Inflammatory macrophage (primary cell): ENCODE measurements at regions not wholly inside any gene's neighbourhood (a gene's known extent, or its start where the extent isn't known, plus 50 kb on each side); places are given as distances from the start of the nearest gene placed in this dataset.
"Not testable (repeated sequence)": the region's sequence is repeated elsewhere in the genome, so short reads cannot be mapped to it uniquely, and the experiment has no call there.

Source experiments
- DNase-seq, 2 donors: peaks; one replicate each; pipeline ENCODE4 v3.0.0-alpha.2; 2020 to 2022

DNA sequence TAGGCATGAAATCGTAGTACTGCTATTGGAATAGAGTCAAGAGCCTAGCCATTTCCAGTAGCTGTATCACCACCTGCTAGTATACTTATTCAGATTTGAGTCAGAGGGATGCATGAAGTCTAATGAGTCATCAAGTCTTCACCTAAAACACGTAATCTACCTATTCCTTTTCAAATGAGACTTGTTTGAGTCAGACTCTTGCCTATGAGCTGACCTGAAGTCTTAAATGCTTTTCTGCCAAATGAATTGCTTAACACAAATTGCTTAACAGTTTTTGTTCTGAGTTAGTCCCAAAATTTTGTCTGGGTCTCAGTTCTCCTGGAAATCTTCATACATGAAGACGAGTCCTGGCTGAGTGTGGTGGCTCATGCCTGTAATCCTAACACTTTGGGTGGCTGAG lies 165.2 kb downstream of the GNAT3 start:
- no peak for DNase-seq

DNA sequence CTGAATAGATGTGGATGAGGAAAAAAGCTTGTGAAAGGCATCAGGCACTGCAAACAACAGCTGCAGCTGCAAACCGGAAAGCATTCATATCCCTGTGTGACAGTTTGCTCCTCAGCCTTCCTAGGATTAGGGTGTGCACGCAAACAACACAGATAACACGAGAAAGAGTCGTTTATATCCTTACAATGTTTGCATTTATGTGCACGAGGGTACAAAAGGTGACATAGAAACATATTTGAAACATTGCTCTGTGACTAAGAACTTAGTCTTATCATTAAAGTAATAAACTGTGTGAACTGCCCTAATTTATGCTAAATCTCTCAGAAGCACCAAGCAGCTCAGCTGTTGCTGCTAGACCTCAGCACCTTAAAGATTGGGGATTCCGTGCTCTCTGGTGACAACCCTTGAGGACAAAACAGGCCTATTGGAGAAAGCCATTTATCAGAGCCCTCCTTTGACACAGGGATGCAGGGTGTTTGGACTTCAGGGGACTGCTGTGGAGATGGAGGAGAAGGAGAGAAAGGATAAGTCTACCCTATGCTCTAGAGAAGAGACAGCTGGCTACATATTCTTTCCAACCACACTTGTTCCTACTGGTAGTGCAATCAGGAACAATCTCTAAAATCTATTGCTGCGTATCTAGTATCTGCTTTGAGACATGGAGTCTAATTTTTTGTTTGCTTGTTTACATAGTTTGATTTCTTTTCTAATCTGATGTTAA lies 176.2 kb downstream of the GNAT3 start:
- DNase-seq = no peak

DNA sequence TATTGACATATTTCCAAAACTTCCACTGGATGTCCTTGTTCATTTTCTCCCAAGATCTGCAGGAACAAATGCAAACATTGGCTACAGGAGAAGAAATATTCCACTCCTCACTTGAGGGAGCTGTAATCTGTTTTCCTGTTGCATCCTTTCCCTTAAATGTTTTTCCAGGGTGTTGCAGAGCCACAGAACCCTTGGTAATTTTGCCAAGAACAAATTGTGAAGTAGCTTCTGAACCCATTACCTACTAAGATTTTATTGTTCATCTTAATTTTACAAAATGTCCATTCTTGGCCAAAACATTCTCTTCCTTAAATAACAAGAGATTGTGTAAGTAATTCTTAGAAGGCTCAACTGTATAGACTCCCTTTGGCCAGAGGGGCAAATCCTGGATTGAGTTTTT lies 177.0 kb downstream of the GNAT3 start:
- no peak for DNase-seq

DNA sequence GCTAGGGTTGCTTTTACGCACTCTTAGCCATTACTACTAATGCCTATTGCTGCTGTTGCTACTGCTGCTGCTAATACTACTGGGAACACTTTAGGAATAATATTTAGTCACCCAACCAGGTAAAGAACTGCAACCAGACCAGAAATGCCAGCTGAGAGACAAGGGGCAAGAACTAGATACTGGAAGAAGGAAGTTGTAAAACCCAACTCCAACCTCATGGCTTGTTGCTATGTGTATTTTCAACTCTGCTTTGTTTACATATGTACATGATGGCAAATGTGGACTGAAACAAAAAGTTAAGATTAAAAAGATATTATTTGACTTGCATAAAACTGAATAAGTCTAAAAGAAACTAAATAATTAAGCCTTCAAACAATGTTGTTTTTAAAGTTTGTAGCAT lies 177.7 kb downstream of the GNAT3 start:
- no peak for DNase-seq

DNA sequence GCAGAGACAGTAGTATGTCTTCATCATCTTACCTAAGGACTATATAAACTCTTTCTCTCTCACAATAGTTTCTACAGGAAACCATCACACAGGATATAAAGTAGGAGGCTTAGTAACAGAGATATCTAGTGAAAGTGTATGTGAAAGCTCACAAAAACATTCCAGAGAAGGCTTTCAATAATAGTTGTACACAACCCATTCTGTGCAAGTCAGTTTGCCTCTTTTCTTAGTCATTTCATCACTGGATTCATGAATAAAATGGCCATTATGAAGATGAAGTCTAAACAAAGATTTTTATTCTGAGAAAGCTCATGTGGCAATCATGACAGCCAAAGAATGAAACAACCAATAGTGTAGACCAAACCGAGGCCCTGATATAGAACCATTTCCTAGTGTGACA lies 178.8 kb downstream of the GNAT3 start:
- no peak for DNase-seq

DNA sequence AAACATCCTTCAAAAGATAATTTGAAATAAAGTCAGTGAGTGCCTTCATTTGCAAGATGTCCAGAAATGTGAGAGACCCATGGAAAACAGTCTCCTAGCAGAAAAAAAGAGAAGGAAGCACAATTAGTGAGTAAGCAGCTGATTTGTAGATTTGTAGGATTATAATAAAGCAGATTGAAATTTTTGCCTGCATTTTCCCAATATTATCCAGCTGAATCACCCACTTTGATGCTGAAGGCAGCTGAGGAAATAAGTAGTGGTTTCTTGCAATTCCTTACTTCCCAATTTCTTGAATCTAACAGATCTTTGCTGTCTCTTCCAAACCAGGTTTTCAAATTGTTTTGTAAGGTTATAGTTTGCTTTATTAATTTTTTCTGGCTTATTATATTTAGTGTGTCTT lies 181.4 kb downstream of the GNAT3 start:
- DNase-seq = no peak

DNA sequence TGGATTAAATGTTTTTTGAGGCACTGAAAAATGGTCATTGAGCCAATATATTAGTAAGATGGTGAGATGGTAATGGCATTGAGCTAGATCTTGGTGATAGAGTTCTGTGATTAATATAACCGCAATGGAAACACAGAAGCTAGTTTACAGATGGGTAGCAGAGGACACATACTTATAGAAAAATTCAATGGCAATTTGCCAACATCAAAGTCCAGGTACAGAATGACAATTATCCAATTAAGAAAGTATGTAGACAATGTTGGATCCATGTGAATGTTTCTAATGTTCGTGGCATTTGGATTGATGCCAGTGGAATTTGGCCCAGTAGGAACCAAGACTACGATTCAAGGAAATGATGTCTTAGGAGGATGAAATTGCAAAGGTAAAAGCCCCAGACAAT lies 187.8 kb downstream of the GNAT3 start:
- DNase-seq = no peak

DNA sequence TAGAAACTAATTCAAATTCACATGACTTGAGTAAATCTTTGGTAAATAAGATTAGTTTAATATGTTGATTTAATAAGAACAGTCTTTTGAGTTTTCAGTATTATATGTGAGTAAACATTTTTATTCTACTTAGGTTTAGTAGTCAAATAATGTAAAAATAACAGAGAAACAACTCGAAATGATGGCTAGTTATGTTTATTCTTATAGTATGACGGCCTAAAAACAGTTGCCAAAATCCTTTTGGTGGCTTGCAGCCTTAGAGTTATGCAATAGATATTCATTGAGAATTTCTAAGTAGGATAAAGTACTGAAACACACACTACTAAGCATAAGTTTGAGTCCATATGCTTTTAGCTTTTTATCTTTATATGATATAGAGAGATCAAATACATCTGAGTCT lies 184.8 kb downstream of the GNAI1 start:
- DNase-seq = no peak

DNA sequence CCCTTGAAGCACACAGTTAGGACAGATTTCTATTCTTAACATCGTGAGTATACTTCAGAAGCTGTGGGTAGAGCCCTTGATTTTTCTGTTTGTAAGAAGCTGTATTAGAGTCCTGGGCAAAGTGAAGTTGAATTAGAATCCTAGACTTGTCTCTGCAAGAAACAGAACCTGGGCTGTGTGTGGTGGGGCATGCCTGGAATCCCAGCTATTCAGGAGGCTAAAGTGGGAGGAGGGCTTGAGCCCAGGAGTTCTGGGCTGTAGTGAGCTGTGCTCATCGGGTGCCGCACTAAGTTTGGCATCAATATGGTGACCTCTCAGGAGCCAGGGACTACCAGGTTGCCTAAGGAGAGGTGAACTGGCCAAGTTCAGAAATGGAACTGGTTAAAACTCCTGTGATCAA lies 183.4 kb downstream of the GNAI1 start:
- no peak for DNase-seq

DNA sequence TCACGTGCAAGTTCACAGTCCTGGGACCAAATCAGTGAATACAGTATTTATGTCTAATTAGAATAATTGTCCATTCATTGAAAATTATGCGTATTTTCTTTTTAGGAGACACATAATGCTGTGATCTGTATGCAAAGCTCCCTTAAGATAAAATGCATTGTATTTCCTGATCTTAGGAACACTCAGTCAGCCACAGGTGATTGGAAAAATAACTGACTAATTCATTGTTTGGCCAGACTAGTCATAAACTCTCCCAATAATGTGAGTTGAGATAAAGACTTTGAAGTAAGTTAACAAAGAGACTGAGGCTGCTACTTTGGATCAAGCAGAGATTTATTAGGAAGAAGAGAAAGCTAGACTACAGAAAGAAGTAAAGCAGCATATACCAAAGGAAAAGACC lies 182.2 kb downstream of the GNAI1 start:
- DNase-seq = no peak

DNA sequence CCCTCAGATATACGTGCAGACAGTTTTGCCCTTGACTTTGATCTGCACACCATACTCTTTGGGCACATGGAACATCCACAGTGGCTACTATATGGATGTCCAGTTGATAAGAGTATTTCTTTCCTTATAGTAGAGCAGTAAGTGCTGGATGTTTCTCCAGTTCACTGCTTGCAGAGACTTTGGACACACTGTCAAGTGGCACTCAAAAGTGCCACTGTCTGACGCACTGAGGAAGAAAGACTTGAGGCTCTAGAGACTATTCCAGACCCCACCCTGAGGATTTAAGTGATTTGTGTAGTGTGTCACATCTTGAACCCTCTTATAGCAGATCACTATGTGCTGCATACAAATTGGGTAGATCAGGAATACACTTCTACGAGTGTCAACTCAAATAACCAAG lies 179.1 kb downstream of the GNAI1 start:
- DNase-seq = no peak

DNA sequence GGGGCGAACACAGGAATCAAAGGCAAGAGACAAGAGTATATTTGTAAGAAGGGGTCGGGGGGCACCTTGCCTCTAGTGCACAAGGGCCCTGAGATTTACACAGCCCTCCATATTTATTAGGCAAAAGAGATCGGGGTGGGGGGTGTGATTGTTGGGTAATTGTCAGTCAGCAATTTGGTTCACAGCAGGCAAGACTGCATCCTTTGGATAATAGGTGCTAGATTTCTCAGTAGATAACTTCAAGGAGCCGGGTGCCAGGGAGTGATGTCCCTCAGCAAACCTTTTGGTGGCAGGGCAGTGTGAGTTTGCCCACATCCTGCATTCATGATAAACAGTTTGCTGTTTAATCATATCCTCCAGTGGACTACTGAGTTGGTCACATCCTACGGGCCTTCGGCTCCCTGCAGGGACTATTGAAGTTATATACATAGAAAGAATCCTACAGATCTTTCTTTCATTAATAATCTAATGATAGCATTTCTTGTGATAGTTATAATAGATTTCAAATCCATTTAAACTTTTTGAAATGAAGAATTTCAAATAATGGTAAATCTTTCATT lies 178.5 kb downstream of the GNAI1 start:
- no peak for DNase-seq

DNA sequence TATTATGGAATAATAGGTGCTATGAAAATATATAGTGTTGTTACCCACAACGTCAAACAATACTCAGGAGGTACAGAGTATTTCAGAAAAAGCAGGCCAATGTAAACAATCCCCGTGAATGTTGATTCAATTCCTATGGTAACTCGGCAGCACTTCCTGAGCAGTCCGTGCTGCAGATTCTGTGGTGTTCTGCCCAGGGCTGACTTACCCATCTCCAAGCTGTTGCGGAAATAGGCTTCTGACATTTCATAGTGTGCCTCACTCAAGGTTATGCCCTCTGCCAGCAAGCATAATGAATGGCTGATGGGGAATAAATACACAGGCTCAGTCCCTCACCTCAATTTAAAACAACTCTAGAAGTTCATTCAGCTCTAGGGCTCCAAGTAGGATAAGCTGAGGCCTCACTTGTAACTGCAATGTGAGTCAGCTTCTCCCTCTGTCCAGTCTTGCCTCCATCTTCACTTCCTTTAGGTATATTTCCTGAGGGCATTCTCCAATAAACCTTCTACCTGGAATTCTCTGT lies 177.6 kb downstream of the GNAI1 start:
- no peak for DNase-seq

DNA sequence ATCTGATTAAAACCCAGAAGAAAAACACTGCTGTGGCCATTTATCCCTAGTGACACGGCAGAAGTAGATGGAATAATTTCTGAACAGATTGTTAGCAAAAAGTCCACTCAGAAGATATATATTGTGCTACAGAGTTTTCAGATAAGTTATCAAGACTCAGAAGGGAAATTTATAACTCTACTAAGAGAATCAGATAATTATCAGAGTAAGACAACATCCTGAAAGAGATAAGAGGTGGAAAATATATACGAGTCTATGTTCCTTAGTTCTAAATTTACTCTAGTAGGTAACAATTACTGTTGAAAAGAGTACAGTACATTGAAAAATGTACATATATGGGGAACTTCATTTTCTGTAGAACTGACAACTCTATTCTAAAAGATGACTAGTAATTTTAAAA lies 176.7 kb downstream of the GNAI1 start:
- no peak for DNase-seq

DNA sequence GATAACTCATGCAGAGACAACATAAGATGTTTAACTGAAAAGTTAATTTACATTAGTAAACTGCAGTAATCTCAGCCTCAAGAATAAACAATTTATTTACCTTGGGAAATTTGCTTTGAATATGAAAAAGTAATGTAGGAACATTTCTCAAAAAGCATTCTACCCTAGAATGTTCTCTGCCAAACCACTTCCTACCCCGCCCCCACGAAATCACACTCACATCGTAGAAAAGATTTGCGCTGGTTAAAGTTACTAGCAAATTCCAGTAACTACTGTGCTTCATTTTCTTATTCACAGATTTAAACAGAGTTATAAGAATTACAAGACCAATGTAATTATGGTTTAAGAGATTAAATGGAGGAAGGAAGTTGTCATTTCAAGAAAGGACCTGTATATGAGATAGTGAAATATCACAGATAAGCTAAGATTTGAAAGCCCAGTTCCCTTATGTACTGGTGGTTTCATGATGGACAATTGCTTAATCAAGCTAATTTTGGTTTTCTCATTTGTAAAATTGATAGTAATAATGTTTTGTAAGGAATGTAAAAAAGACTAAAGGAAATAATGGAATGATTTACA lies 175.4 kb downstream of the GNAI1 start:
- no peak for DNase-seq

DNA sequence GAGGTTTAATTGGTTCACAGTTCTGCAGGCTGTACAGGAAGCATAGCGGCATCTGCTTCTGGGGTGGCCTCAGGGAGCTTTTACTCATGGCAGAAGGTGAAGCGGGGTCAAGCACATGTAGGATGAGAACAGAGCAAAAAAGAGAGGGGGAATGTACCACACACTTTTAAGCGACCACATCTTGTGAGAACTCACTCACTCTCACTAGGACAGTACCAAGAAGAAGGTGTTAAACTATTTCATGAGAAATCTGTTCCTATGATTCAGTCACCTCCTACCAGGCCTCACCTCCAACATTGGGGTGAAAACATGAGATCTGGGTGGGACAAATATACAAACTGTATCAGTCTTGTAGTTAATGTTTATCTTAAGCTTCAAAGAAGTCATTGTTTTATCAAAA lies 174.7 kb downstream of the GNAI1 start:
- no peak for DNase-seq

DNA sequence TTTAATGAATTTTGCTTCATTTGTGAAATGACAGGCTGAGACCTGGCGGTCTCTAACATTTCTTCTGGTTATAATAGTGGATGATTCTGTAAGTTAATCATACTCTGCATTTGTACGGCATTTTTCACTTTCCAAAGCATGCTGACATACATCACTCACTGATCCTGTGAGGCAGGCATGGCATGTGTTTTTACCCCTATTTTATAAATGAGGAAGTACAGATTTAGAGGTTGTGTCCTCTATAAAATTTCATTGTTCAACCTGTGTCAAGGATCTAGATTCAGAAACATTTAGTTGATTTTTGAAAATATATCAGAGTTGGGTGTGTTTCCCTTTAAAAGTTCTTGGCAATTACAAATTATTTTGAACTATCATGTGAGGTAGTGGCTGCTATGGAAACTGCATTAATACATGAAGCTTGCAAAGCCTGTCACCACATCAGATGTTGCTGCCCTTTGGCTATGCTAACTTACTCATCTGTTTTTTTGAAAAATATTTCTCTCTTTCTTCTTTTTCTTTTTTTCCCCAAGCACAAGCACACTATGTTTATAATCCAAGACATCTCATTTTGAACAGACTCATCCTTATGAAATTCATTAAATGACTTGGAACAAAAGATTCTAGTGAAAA lies 172.7 kb downstream of the GNAI1 start:
- no peak for DNase-seq

DNA sequence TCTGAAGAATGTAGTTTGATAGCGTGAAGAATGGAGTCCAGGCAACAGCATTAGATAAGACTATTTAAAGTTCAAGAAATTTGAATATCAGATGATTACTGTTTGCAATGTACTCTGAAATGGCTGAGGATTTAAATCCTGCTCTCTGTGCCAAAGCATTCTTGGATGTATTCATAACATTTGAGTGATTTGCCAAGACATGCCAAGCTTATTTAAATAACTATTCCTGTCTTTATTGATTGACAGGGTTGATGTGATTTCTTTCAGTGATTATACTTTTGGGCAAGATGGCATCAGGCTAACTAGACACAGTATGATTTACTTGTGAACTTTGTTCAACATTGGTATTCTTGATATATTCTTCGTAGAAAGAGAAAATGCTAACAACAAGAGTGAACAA lies 168.7 kb downstream of the GNAI1 start:
- no peak for DNase-seq

DNA sequence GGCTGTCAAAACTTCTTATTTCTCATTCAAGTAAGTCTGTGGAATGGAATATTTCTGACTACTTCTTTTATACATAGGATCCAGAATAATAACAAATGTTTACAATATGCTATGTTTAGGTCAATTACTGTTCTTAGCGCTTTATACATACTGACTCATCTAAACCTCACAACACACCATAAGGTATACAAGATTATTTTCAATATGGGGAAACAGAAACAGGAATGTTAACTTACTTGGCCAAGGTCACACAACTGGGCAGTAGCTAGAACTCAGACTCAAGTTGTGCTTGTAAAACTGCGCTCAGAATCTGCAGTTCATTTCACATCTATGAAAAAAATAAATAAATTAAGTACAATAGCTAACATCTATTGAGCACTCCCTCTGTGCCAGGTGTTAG lies 168.0 kb downstream of the GNAI1 start:
- no peak for DNase-seq

DNA sequence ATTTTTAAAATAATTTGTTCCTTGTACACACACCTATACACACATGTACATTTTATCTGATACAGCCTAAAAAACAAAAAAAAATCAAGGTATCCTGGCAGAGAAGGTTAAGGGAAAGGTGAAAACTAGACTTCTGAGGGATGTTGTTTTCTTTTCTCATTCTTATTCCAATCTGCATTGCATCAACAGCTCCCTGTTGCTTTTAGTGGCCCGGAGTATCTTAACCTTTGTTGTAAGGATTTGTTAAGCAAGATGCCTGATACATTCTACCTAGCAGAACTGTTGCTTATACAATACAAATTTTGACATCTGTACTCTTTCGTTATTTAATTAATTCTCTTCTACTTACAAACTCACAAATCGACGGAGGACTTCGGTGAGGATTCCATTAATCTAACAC lies 167.4 kb downstream of the GNAI1 start:
- no peak for DNase-seq

DNA sequence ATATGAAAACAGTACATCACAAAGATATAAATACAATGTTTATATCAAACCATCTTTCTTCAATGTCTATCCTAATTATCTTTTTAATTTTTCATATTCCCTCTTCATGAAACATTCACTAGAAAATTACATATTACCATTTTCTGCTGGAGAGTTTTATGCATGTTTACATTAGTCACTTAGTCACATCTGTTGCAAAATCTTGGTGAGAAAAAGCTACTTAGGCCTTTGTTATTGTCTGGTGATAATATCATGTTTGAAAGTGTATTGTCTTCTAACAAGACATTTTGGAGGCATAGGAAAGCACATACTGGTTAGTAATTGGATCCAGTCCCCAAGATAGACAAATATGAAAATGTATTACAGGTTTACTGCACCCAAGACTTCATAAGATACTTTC lies 163.6 kb downstream of the GNAI1 start:
- DNase-seq = no peak

DNA sequence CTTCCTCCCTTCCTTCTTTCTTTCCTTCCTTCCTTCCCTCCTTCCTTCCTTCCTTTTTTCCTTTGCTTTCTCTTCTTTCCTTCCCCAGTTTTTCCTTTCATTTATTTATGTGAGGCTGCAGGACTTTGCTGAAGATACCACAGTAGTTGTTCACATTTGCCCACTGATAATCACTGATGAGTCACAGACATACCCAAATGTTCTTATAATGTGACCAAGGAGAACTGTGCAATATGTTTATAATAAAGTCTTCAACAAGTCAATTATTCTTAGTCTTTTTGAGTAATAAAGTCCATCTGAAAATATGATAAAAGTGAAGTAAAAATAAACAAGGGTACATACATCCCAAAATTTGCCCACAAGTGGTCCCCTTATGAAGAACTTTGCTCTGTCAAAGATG lies 159.7 kb downstream of the GNAI1 start:
- no peak for DNase-seq

DNA sequence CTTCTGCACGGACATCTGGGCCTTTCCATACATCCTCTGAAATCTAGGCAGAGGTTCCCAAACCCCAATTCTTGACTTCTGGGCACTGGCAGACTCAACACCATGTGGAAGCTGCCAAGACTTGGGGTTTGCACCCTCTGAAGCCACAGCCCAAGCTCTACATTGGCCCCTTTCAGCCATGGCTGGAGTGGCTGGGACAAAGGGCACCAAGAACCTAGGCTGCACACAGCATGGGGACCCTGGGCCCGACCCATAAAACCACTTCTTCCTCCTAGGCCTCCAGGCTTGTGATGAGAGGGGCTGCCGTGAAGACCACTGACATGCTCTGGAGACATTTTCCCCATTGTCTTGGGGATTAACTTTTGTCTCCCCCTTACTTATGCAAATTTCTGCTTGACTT lies 158.0 kb downstream of the GNAI1 start:
- DNase-seq = not testable (repeated sequence)
